ENCODE measurements at regions not wholly inside any gene's neighbourhood (a gene's known extent, or its start where the extent isn't known, plus 50 kb on each side); places are given as distances from the start of the nearest gene placed in this dataset.
"Not testable (repeated sequence)": the region's sequence is repeated elsewhere in the genome, so short reads cannot be mapped to it uniquely, and the experiment has no call there.

DNA sequence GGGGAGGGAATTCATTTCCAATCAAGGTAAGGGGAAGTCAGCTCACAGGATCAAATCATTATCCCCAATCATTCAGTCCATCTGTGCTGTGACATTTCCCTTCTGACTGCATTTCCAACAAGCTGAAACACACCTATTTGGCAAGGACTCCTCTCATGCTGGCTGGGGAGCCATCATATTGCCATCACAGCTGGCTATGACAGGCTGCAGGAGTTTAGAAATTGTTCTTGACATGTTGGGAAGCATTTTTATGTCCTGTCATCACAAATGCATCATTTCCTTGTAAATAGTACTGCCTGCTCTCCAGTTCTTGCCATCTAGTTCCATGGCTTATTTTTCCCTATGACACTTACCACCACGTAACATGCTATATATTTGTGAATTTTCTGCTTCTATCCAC, 113.9 kb upstream of the TMEM170B start:
- no peak overlapping the region for H3K9ac ChIP-seq (ENCODE audit: low read depth in 1 of 2, low read length in 2 of 2)
- no peaks in the 10 kb centered on the region for H3K27me3 ChIP-seq (ENCODE audit: control insufficient read depth in 2 of 2, insufficient read depth in 2 of 2, low read length in 2 of 2)
- H3K4me3 ChIP-seq (ENCODE audit: low read length in 2 of 2), result no peak overlapping the region
- no peak overlapping the region for H3K27ac ChIP-seq (ENCODE audit: low read depth in 2 of 2, low read length in 2 of 2)
- peaks cover 4 to 5% of the 10 kb centered on the region in 2 donors for H3K4me1 ChIP-seq (ENCODE audit: control insufficient read depth in 2 of 2, insufficient read depth in 2 of 2, low read length in 2 of 2)
- H3K36me3 ChIP-seq (ENCODE audit: control insufficient read depth in 2 of 2, insufficient read depth in 2 of 2, low read length in 2 of 2), result no peaks in the 10 kb centered on the region
- H3K9me3 ChIP-seq (ENCODE audit: control insufficient read depth in 2 of 2, low read length in 2 of 2), result no peaks in the 10 kb centered on the region

GRCh38 chr6:11423072-11423471, 114.5 kb upstream of the TMEM170B start:
- Histone ChIP-seq H3K27ac (ENCODE audit: low read depth in 2 of 2, low read length in 2 of 2) (no peak overlapping the region), H3K9ac (ENCODE audit: low read depth in 1 of 2, low read length in 2 of 2) (no peak overlapping the region), H3K4me3 (ENCODE audit: low read length in 2 of 2) (no peak overlapping the region), H3K36me3 (ENCODE audit: control insufficient read depth in 2 of 2, insufficient read depth in 2 of 2, low read length in 2 of 2) (no peaks in the 10 kb centered on the region), H3K27me3 (ENCODE audit: control insufficient read depth in 2 of 2, insufficient read depth in 2 of 2, low read length in 2 of 2) (no peaks in the 10 kb centered on the region), H3K9me3 (ENCODE audit: control insufficient read depth in 2 of 2, low read length in 2 of 2) (no peaks in the 10 kb centered on the region), H3K4me1 (ENCODE audit: control insufficient read depth in 2 of 2, insufficient read depth in 2 of 2, low read length in 2 of 2) (peaks cover 0 to 3% of the 10 kb centered on the region in 2 donors)

DNA sequence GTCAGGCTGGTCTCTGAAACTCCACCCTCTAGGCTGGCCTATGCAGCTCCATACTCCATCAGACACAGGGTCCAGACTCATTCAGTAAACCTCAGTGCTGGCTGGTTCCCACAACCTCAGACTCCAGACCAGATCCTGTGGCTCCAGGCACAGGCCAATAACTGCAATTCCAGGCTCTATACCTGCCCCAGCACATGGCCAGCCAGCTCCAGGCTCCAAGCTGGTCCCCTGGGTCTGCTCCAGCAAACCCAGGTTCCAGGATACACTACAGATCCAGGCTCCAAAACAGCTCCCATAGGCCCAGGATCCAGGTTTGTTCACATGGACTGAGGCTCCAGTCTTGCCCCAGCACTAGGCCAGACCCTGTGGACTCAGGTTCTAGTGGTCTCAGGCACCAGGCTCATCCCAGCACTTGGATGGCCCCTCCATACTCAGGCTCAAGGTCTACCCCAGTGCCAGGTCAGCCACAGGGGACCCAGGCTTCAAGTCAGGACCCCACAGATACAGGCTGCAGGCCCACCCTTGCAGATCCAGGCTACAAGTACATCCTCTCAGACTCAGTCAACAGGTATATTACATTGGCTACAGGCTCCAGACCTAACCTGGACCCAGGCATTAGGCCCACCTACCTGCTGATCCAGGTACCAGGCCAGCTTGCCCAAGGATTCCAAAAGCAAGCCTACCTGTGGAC, 117.6 kb upstream of the TMEM170B start:
- Histone ChIP-seq H3K27me3 (ENCODE audit: control insufficient read depth in 2 of 2, insufficient read depth in 2 of 2, low read length in 2 of 2) (no peaks in the 10 kb centered on the region), H3K36me3 (ENCODE audit: control insufficient read depth in 2 of 2, insufficient read depth in 2 of 2, low read length in 2 of 2) (no peaks in the 10 kb centered on the region), H3K9me3 (ENCODE audit: control insufficient read depth in 2 of 2, low read length in 2 of 2) (no peaks in the 10 kb centered on the region), H3K4me1 (ENCODE audit: control insufficient read depth in 2 of 2, insufficient read depth in 2 of 2, low read length in 2 of 2) (no peaks in the 10 kb centered on the region), H3K4me3 (ENCODE audit: low read length in 2 of 2) (no peak overlapping the region), H3K9ac (ENCODE audit: low read depth in 1 of 2, low read length in 2 of 2) (no peak overlapping the region), H3K27ac (ENCODE audit: low read depth in 2 of 2, low read length in 2 of 2) (no peak overlapping the region)

- Histone ChIP-seq H3K4me3 (ENCODE audit: low read length in 2 of 2) (no peak overlapping the region), H3K9ac (ENCODE audit: low read depth in 1 of 2, low read length in 2 of 2) (no peak overlapping the region), H3K27me3 (ENCODE audit: control insufficient read depth in 2 of 2, insufficient read depth in 2 of 2, low read length in 2 of 2) (no peaks in the 10 kb centered on the region), H3K36me3 (ENCODE audit: control insufficient read depth in 2 of 2, insufficient read depth in 2 of 2, low read length in 2 of 2) (no peaks in the 10 kb centered on the region), H3K27ac (ENCODE audit: low read depth in 2 of 2, low read length in 2 of 2) (no peak overlapping the region), H3K9me3 (ENCODE audit: control insufficient read depth in 2 of 2, low read length in 2 of 2) (no peaks in the 10 kb centered on the region), H3K4me1 (ENCODE audit: control insufficient read depth in 2 of 2, insufficient read depth in 2 of 2, low read length in 2 of 2) (no peaks in the 10 kb centered on the region)
Measured at GRCh38 chr6:11418290-11418905, 119.2 kb upstream of the TMEM170B start.

- H3K36me3 ChIP-seq (ENCODE audit: control insufficient read depth in 2 of 2, insufficient read depth in 2 of 2, low read length in 2 of 2), result no peaks in the 10 kb centered on the region
- H3K9me3 ChIP-seq (ENCODE audit: control insufficient read depth in 2 of 2, low read length in 2 of 2), result no peaks in the 10 kb centered on the region
- H3K27ac ChIP-seq (ENCODE audit: low read depth in 2 of 2, low read length in 2 of 2), result no peak overlapping the region
- no peaks in the 10 kb centered on the region for H3K27me3 ChIP-seq (ENCODE audit: control insufficient read depth in 2 of 2, insufficient read depth in 2 of 2, low read length in 2 of 2)
- no peak overlapping the region for H3K4me3 ChIP-seq (ENCODE audit: low read length in 2 of 2)
- H3K4me1 ChIP-seq (ENCODE audit: control insufficient read depth in 2 of 2, insufficient read depth in 2 of 2, low read length in 2 of 2), result no peaks in the 10 kb centered on the region
- H3K9ac ChIP-seq (ENCODE audit: low read depth in 1 of 2, low read length in 2 of 2), result no peak overlapping the region
Measured at GRCh38 chr6:11416936-11417576, 120.5 kb upstream of the TMEM170B start.

GRCh38 chr6:11416099-11416935, 121.2 kb upstream of the TMEM170B start:
- not testable (repeated sequence) for H3K9me3 ChIP-seq (ENCODE audit: control insufficient read depth in 2 of 2, low read length in 2 of 2); H3K36me3 ChIP-seq (ENCODE audit: control insufficient read depth in 2 of 2, insufficient read depth in 2 of 2, low read length in 2 of 2); H3K9ac ChIP-seq (ENCODE audit: low read depth in 1 of 2, low read length in 2 of 2); H3K27me3 ChIP-seq (ENCODE audit: control insufficient read depth in 2 of 2, insufficient read depth in 2 of 2, low read length in 2 of 2); H3K4me3 ChIP-seq (ENCODE audit: low read length in 2 of 2); H3K27ac ChIP-seq (ENCODE audit: low read depth in 2 of 2, low read length in 2 of 2); H3K4me1 ChIP-seq (ENCODE audit: control insufficient read depth in 2 of 2, insufficient read depth in 2 of 2, low read length in 2 of 2)

DNA sequence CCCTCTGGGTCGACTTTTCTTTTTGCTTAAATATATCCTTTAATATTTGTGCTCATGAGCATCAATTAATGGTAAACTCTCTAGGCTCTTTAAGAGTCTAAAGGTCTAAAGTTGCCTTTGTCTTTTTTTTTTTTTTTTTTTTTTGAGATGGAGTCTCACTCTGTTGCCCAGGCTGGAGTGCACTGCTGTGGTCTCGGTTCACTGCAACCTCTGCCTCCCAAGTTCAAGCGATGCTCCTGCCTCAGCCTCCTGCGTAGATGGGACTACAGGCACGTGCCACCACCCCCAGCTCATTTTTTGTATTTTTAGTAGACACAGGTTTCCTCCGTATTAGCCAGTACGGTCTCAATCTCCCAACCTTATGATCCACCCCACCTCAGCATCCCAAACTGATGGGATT, 122.0 kb upstream of the TMEM170B start:
- H3K36me3 ChIP-seq (ENCODE audit: control insufficient read depth in 2 of 2, insufficient read depth in 2 of 2, low read length in 2 of 2), result no peaks in the 10 kb centered on the region
- no peaks in the 10 kb centered on the region for H3K27me3 ChIP-seq (ENCODE audit: control insufficient read depth in 2 of 2, insufficient read depth in 2 of 2, low read length in 2 of 2)
- no peaks in the 10 kb centered on the region for H3K4me1 ChIP-seq (ENCODE audit: control insufficient read depth in 2 of 2, insufficient read depth in 2 of 2, low read length in 2 of 2)
- H3K4me3 ChIP-seq (ENCODE audit: low read length in 2 of 2), result no peak overlapping the region
- no peak overlapping the region for H3K27ac ChIP-seq (ENCODE audit: low read depth in 2 of 2, low read length in 2 of 2)
- no peak overlapping the region for H3K9ac ChIP-seq (ENCODE audit: low read depth in 1 of 2, low read length in 2 of 2)
- no peaks in the 10 kb centered on the region for H3K9me3 ChIP-seq (ENCODE audit: control insufficient read depth in 2 of 2, low read length in 2 of 2)

DNA sequence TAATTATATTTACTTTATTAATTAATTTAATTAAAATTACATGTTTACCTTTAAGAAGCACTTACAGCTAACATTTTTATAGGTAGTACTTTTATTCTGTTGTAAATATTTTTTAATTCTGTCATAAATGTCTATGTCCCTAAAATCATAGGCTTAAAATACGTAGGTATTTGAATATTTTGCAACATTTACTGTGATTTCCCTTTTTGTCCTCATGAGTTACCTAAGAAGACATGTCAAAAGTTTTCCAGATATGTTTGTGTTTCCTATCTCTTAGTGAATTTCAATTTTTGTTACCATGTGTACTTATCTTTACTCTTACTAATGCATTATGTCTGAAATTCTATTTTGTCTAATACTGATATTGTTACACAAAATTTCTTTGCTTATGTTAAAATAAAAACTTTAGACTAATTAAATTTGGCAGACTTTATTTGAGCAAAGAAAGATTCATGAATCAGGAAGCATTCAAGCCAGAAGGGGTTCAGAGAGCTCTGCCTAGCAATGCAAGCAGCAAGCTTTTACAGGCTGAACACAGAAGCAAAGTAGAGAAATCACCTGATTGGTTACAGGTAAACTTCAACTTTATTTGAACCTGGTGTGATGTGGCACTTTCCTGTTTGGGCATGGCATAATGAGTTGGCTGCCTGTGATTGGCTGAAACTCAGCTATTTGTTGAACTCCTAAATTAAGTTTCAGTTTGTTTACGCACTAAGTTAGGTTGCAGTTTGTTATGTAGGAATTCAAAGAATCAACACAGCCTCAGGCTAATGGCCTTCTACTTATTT, 123.2 kb upstream of the TMEM170B start:
- H3K9ac ChIP-seq (ENCODE audit: low read depth in 1 of 2, low read length in 2 of 2), result no peak overlapping the region

GRCh38 chr6:11413728-11414127, 123.8 kb upstream of the TMEM170B start:
- H3K27me3 ChIP-seq (ENCODE audit: control insufficient read depth in 2 of 2, insufficient read depth in 2 of 2, low read length in 2 of 2), result no peaks in the 10 kb centered on the region
- H3K9ac ChIP-seq (ENCODE audit: low read depth in 1 of 2, low read length in 2 of 2), result no peak overlapping the region
- H3K36me3 ChIP-seq (ENCODE audit: control insufficient read depth in 2 of 2, insufficient read depth in 2 of 2, low read length in 2 of 2), result no peaks in the 10 kb centered on the region
- H3K9me3 ChIP-seq (ENCODE audit: control insufficient read depth in 2 of 2, low read length in 2 of 2), result no peaks in the 10 kb centered on the region
- H3K27ac ChIP-seq (ENCODE audit: low read depth in 2 of 2, low read length in 2 of 2), result no peak overlapping the region
- H3K4me3 ChIP-seq (ENCODE audit: low read length in 2 of 2), result no peak overlapping the region
- no peaks in the 10 kb centered on the region for H3K4me1 ChIP-seq (ENCODE audit: control insufficient read depth in 2 of 2, insufficient read depth in 2 of 2, low read length in 2 of 2)

More for the DNA sequence above, 123.2 kb upstream of the TMEM170B start:
- H3K27me3 ChIP-seq (ENCODE audit: control insufficient read depth in 2 of 2, insufficient read depth in 2 of 2, low read length in 2 of 2), result no peaks in the 10 kb centered on the region
- no peak overlapping the region for H3K4me3 ChIP-seq (ENCODE audit: low read length in 2 of 2)
- no peak overlapping the region for H3K27ac ChIP-seq (ENCODE audit: low read depth in 2 of 2, low read length in 2 of 2)
- H3K9me3 ChIP-seq (ENCODE audit: control insufficient read depth in 2 of 2, low read length in 2 of 2), result no peaks in the 10 kb centered on the region
- no peaks in the 10 kb centered on the region for H3K4me1 ChIP-seq (ENCODE audit: control insufficient read depth in 2 of 2, insufficient read depth in 2 of 2, low read length in 2 of 2)
- no peaks in the 10 kb centered on the region for H3K36me3 ChIP-seq (ENCODE audit: control insufficient read depth in 2 of 2, insufficient read depth in 2 of 2, low read length in 2 of 2)

All from mucosa of rectum (tissue), 2 donors.